Endothelial cell of umbilical vein (primary cell): ENCODE measurements at regions not wholly inside any gene's neighbourhood (a gene's known extent, or its start where the extent isn't known, plus 50 kb on each side); places are given as distances from the start of the nearest gene placed in this dataset.

Experiments used
- BruUV-seq: library from RNA; stranded (reverse); fragments of 400-500 nt; replicated peaks from 2 replicates; lab custom pipeline; 2021; lab: Mats Ljungman, UMichigan
- CTCF ChIA-PET: fragments of 300-600, 350-600 bp; sonication (Branson Sonifier 250); formaldehyde crosslinking; loops from one replicate; lab custom pipeline; 2021; ENCODE audit warnings: antibody characterized with exemption, inconsistent platforms; lab: Charles Lee
- POLR2A ChIA-PET: fragments of 300-600, 350-600 bp; sonication (Branson Sonifier 250); formaldehyde crosslinking; loops from one replicate; lab custom pipeline; 2021; ENCODE audit warnings: antibody characterized with exemption, inconsistent platforms; lab: Charles Lee
- DNase-seq: peaks from one replicate; pipeline ENCODE4 v3.0.0-alpha.2; 2011; ENCODE audit warnings: low read depth, low spot score
- FAIRE-seq: peaks from 2 replicates; lab custom pipeline; 2011; peaks lifted over from hg19 to GRCh38; lab: Jason Lieb, UNC
- H2AFZ ChIP-seq: 2 replicates; pipeline ENCODE4 v1.6.0; 2012; ENCODE audit warnings: low read depth, low read length, control low read depth, inconsistent platforms
- H3K27ac ChIP-seq: 2 replicates; pipeline ENCODE4 v1.5.1; 2011; ENCODE audit warnings: low read depth, mild to moderate bottlenecking, control low read depth, low read length, moderate library complexity; ENCODE audit not compliant: insufficient read depth
- H3K27me3 ChIP-seq, 2 experiments: 2 replicates each; pipeline versions ENCODE4 v1.6.0 to v1.6.1; 2011; ENCODE audit warnings: low read length in 2 of 2, mixed read lengths in 1 of 2; ENCODE audit not compliant: control insufficient read depth in 2 of 2, insufficient read depth in 2 of 2
- H3K36me3 ChIP-seq, 2 experiments: 2 replicates in 1 of 2; 3 replicates in 1 of 2; pipeline ENCODE4 v1.5.1; 2011; ENCODE audit warnings: low read length in 2 of 2, mild to moderate bottlenecking in 1 of 2, moderate library complexity in 1 of 2; ENCODE audit not compliant: control insufficient read depth in 2 of 2, insufficient read depth in 2 of 2; ENCODE audit errors: extremely low read depth in 1 of 2
- H3K4me1 ChIP-seq: 3 replicates; pipeline ENCODE4 v1.5.1; 2011; ENCODE audit warnings: mild to moderate bottlenecking, low read length; ENCODE audit not compliant: control insufficient read depth, insufficient read depth; ENCODE audit errors: extremely low read depth
- H3K4me2 ChIP-seq: 2 replicates; pipeline ENCODE4 v1.6.1; 2011; ENCODE audit warnings: low read length, control low read depth, mixed read lengths; ENCODE audit not compliant: insufficient read depth
- H3K4me3 ChIP-seq, 3 experiments: fragments of 200-600 bp in 1 of 3; sonication (generic), shearing (Covaris generic) in 1 of 3; replicated peaks in 1 of 3; 2 replicates each; pipeline ENCODE4 v1.5.1; 2011 to 2016; ENCODE audit warnings: control low read depth in 3 of 3, low read length in 3 of 3, mild to moderate bottlenecking in 2 of 3, inconsistent platforms in 1 of 3, low read depth in 1 of 3, moderate library complexity in 1 of 3; ENCODE audit not compliant: insufficient read depth in 1 of 3
- H3K79me2 ChIP-seq: 2 replicates; pipeline ENCODE4 v1.6.0; 2012; ENCODE audit warnings: low read length, inconsistent platforms; ENCODE audit not compliant: control insufficient read depth, insufficient read depth
- H3K9ac ChIP-seq: replicated peaks from 2 replicates; pipeline ENCODE3; 2011; ENCODE audit warnings: low read length, control low read depth; ENCODE audit not compliant: insufficient read depth; ENCODE audit errors: extremely low read depth
- H3K9me1 ChIP-seq: replicated peaks from 3 replicates; pipeline ENCODE4 v1.6.0; 2011; ENCODE audit warnings: mild to moderate bottlenecking, low read length; ENCODE audit not compliant: control insufficient read depth, insufficient read depth; ENCODE audit errors: extremely low read depth
- H3K9me3 ChIP-seq: replicated peaks from 2 replicates; pipeline ENCODE4 v1.5.1; 2012; ENCODE audit warnings: low read length, inconsistent platforms; ENCODE audit not compliant: control insufficient read depth, insufficient read depth
- H4K20me1 ChIP-seq: replicated peaks from 2 replicates; pipeline ENCODE3; 2011; ENCODE audit warnings: mild to moderate bottlenecking, low read length; ENCODE audit not compliant: control insufficient read depth, insufficient read depth; ENCODE audit errors: extremely low read depth
- CTCF ChIP-seq, 2 donors: IDR thresholded peaks; 1 replicate in 1 of 2; 2 replicates in 1 of 2; pipeline ENCODE4 v1.5.1; 2011; ENCODE audit warnings: low read length in 2 of 2, mild to moderate bottlenecking in 2 of 2, moderate library complexity in 2 of 2, control low read depth in 1 of 2, inconsistent platforms in 1 of 2, low read depth in 1 of 2; ENCODE audit not compliant: insufficient read depth in 1 of 2; ENCODE audit errors: extremely low read depth in 1 of 2
- EZH2 ChIP-seq: IDR thresholded peaks from 2 replicates; pipeline ENCODE4 v1.6.1; 2012; ENCODE audit warnings: borderline replicate concordance, low read depth, mild to moderate bottlenecking, moderate library complexity, low read length, inconsistent platforms; ENCODE audit not compliant: severe bottlenecking
- FOS ChIP-seq: IDR thresholded peaks from 2 replicates; pipeline ENCODE4 v1.6.1; 2011; ENCODE audit warnings: mild to moderate bottlenecking, low read length, moderate library complexity, borderline replicate concordance; ENCODE audit not compliant: insufficient read depth
- GATA2 ChIP-seq: IDR thresholded peaks from 2 replicates; pipeline ENCODE4 v1.7.0; 2011; ENCODE audit warnings: low read depth, mild to moderate bottlenecking, moderate library complexity, mixed read lengths, low read length; ENCODE audit not compliant: insufficient read length, insufficient read depth
- JUN ChIP-seq: IDR thresholded peaks from 2 replicates; pipeline ENCODE4 v1.6.1; 2011; ENCODE audit warnings: borderline replicate concordance, low read depth; ENCODE audit not compliant: insufficient read length, insufficient read depth
- MAX ChIP-seq: IDR thresholded peaks from 2 replicates; pipeline ENCODE4 v1.6.1; 2011; ENCODE audit not compliant: insufficient read depth, insufficient read length
- MYC ChIP-seq: IDR thresholded peaks from one replicate; pipeline ENCODE4 v1.6.1; 2011; ENCODE audit warnings: mild to moderate bottlenecking, low read depth, low read length
- POLR2A ChIP-seq: IDR thresholded peaks from 2 replicates; pipeline ENCODE4 v1.6.1; 2012; ENCODE audit warnings: low read depth, mild to moderate bottlenecking, control low read depth, low read length
- POLR2AphosphoS5 ChIP-seq: IDR thresholded peaks from 2 replicates; pipeline ENCODE4 v1.6.1; 2012; ENCODE audit warnings: low read depth, mild to moderate bottlenecking, control low read depth, low read length, moderate library complexity; ENCODE audit not compliant: insufficient read depth
- dilution Hi-C: fragments of 300-500 bp; cut with MboI; formaldehyde crosslinking; loops from one replicate; pipeline ENCODE4 v1.15.0; 2019; ENCODE audit warnings: low sequenced_read_pairs; ENCODE audit not compliant: extremely low pct_ligation_motif_present
- intact Hi-C: fragments of 100-400 bp; cut with micrococcal nuclease; formaldehyde crosslinking; loops from one replicate; pipeline ENCODE4 v1.10.0; 2022

GRCh38 chr7:159205833-159206232 is 61.2 kb upstream of the VIPR2 start:
- no TSS peak for BruUV-seq
- no peak for TF ChIP-seq POLR2AphosphoS5
- no peak for TF ChIP-seq EZH2
- TF ChIP-seq JUN: no peak
- TF ChIP-seq MYC: no peak
- no peak for TF ChIP-seq GATA2
- TF ChIP-seq MAX: no peak
- TF ChIP-seq CTCF (IDR thresholded peaks at IDR 0.05; ENCODE audit: extremely low read depth in 1 of 2, insufficient read depth in 1 of 2, low read depth in 1 of 2, low read length in 2 of 2): no peak
- TF ChIP-seq FOS: no peak
- no peak for TF ChIP-seq POLR2A
- Histone ChIP-seq H3K9me1 (no peaks in the 10 kb centered on the region), H3K4me3 (no peak overlapping the region), H3K27me3 (no peaks in the 10 kb centered on the region), H3K4me1 (no peaks in the 10 kb centered on the region), H4K20me1 (no peaks in the 10 kb centered on the region), H3K36me3 (no peaks in the 10 kb centered on the region), H3K27ac (no peak overlapping the region), H3K4me2 (no peak overlapping the region), H3K79me2 (no peaks in the 10 kb centered on the region), H3K9me3 (no peaks in the 10 kb centered on the region), H3K9ac (no peak overlapping the region), H2AFZ (no peak overlapping the region)
- FAIRE-seq (no peak), DNase-seq (no peak)
- ChIA-PET POLR2A (no interaction called here), CTCF (no interaction called here)
- dilution Hi-C loops: no loop called here
- intact Hi-C loops: no loop called here
